Skeletal muscle tissue (tissue), 3 donors: ENCODE measurements at regions not wholly inside any gene's neighbourhood (a gene's known extent, or its start where the extent isn't known, plus 50 kb on each side); places are given as distances from the start of the nearest gene placed in this dataset.

Experiments
- H3K27ac ChIP-seq: one replicate; pipeline ENCODE4 v1.7.0; 2013; ENCODE audit warnings: mild to moderate bottlenecking, low read depth, low read length, inconsistent platforms
- H3K27me3 ChIP-seq, 3 donors: one replicate each; pipeline ENCODE4 v1.7.0; 2013; ENCODE audit warnings: low read length in 3 of 3; ENCODE audit not compliant: control insufficient read depth in 3 of 3, insufficient read depth in 3 of 3
- H3K36me3 ChIP-seq, 3 donors: one replicate each; pipeline ENCODE4 v1.7.0; 2013; ENCODE audit warnings: low read length in 3 of 3; ENCODE audit not compliant: control insufficient read depth in 3 of 3, insufficient read depth in 3 of 3
- H3K4me1 ChIP-seq, 3 donors: one replicate each; pipeline ENCODE4 v1.7.0; 2013; ENCODE audit warnings: low read length in 3 of 3, mild to moderate bottlenecking in 3 of 3; ENCODE audit not compliant: control insufficient read depth in 3 of 3, insufficient read depth in 3 of 3
- H3K4me3 ChIP-seq, 3 donors: one replicate each; pipeline ENCODE4 v1.7.0; 2013; ENCODE audit warnings: low read length in 3 of 3
- H3K9ac ChIP-seq, 3 donors: one replicate each; pipeline ENCODE4 v1.7.0; 2013; ENCODE audit warnings: low read length in 3 of 3, mild to moderate bottlenecking in 3 of 3, moderate library complexity in 2 of 3, low read depth in 1 of 3
- H3K9me3 ChIP-seq, 3 donors: one replicate each; pipeline ENCODE4 v1.7.0; 2013; ENCODE audit warnings: low read length in 3 of 3; ENCODE audit not compliant: control insufficient read depth in 3 of 3
- donor health status: Osteomylitis.

- no peaks in the 10 kb centered on the region for H3K9me3 ChIP-seq
- no peaks in the 10 kb centered on the region for H3K4me1 ChIP-seq
- no peak overlapping the region for H3K4me3 ChIP-seq
- no peak overlapping the region for H3K27ac ChIP-seq
- no peaks in the 10 kb centered on the region for H3K36me3 ChIP-seq
- H3K27me3 ChIP-seq: no peaks in the 10 kb centered on the region
- H3K9ac ChIP-seq: no peak overlapping the region
Measured at GRCh38 chr1:98073106-98073505, 152.3 kb upstream of the DPYD start.

- peaks cover 0 to 2% (median 0%) of the 10 kb centered on the region in 3 donors for H3K27me3 ChIP-seq
- H3K9ac ChIP-seq: no peak overlapping the region
- H3K9me3 ChIP-seq: no peaks in the 10 kb centered on the region
- no peak overlapping the region for H3K4me3 ChIP-seq
- no peak overlapping the region for H3K27ac ChIP-seq
- H3K4me1 ChIP-seq: no peaks in the 10 kb centered on the region
- H3K36me3 ChIP-seq: no peaks in the 10 kb centered on the region
Measured at GRCh38 chr1:98072047-98072446, 151.2 kb upstream of the DPYD start.

- H3K4me3 ChIP-seq: no peak overlapping the region
- H3K36me3 ChIP-seq: no peaks in the 10 kb centered on the region
- no peaks in the 10 kb centered on the region for H3K4me1 ChIP-seq
- no peak overlapping the region for H3K27ac ChIP-seq
- peaks cover 0 to 2% (median 0%) of the 10 kb centered on the region in 3 donors for H3K27me3 ChIP-seq
- H3K9me3 ChIP-seq: no peaks in the 10 kb centered on the region
- no peak overlapping the region for H3K9ac ChIP-seq
Measured at GRCh38 chr1:98068016-98068415, 147.2 kb upstream of the DPYD start.

GRCh38 chr1:98066911-98067310, 146.1 kb upstream of the DPYD start:
- H3K36me3 ChIP-seq: no peaks in the 10 kb centered on the region

GRCh38 chr1:98059620-98060019, 138.8 kb upstream of the DPYD start:
- H3K27me3 ChIP-seq: peaks cover 0 to 16% (median 2%) of the 10 kb centered on the region in 3 donors
- no peak overlapping the region for H3K9ac ChIP-seq
- H3K4me3 ChIP-seq: no peak overlapping the region

More at GRCh38 chr1:98066911-98067310, 146.1 kb upstream of the DPYD start:
- Histone ChIP-seq H3K27ac (no peak overlapping the region), H3K27me3 (peaks cover 0 to 2% (median 0%) of the 10 kb centered on the region in 3 donors), H3K9ac (no peak overlapping the region), H3K9me3 (no peaks in the 10 kb centered on the region), H3K4me1 (no peaks in the 10 kb centered on the region), H3K4me3 (no peak overlapping the region)

GRCh38 chr1:98058676-98059075, 137.8 kb upstream of the DPYD start:
- Histone ChIP-seq H3K4me3 (no peak overlapping the region), H3K9ac (no peak overlapping the region), H3K36me3 (no peaks in the 10 kb centered on the region), H3K27ac (no peak overlapping the region), H3K9me3 (no peaks in the 10 kb centered on the region), H3K4me1 (peaks cover 0 to 5% (median 4%) of the 10 kb centered on the region in 3 donors), H3K27me3 (peaks cover 6 to 21% (median 7%) of the 10 kb centered on the region in 3 donors)

More at GRCh38 chr1:98059620-98060019, 138.8 kb upstream of the DPYD start:
- Histone ChIP-seq H3K9me3 (no peaks in the 10 kb centered on the region), H3K27ac (no peak overlapping the region), H3K4me1 (no peaks in the 10 kb centered on the region), H3K36me3 (no peaks in the 10 kb centered on the region)

GRCh38 chr1:98057236-98057910, 136.5 kb upstream of the DPYD start:
- H3K27me3 ChIP-seq: peaks cover 16 to 32% (median 16%) of the 10 kb centered on the region in 3 donors
- H3K9me3 ChIP-seq: no peaks in the 10 kb centered on the region
- no peak overlapping the region for H3K27ac ChIP-seq
- H3K4me3 ChIP-seq: no peak overlapping the region
- no peak overlapping the region for H3K9ac ChIP-seq
- H3K36me3 ChIP-seq: no peaks in the 10 kb centered on the region
- H3K4me1 ChIP-seq: peaks cover 2 to 13% (median 4%) of the 10 kb centered on the region in 3 donors

- H3K9me3 ChIP-seq: no peaks in the 10 kb centered on the region
- H3K4me3 ChIP-seq: no peak overlapping the region
- H3K4me1 ChIP-seq: peaks cover 2 to 13% (median 4%) of the 10 kb centered on the region in 3 donors
- peaks cover 16 to 34% (median 19%) of the 10 kb centered on the region in 3 donors for H3K27me3 ChIP-seq
- H3K9ac ChIP-seq: no peak overlapping the region
- H3K27ac ChIP-seq: no peak overlapping the region
- H3K36me3 ChIP-seq: no peaks in the 10 kb centered on the region
Measured at GRCh38 chr1:98056781-98057180, 135.9 kb upstream of the DPYD start.

GRCh38 chr1:98055457-98055856, 134.6 kb upstream of the DPYD start:
- Histone ChIP-seq H3K36me3 (no peaks in the 10 kb centered on the region), H3K27ac (no peak overlapping the region), H3K4me3 (no peak overlapping the region), H3K9ac (no peak overlapping the region), H3K4me1 (peaks cover 2 to 13% (median 4%) of the 10 kb centered on the region in 3 donors), H3K27me3 (peaks cover 17 to 35% (median 21%) of the 10 kb centered on the region in 3 donors), H3K9me3 (no peaks in the 10 kb centered on the region)

- Histone ChIP-seq H3K4me3 (no peak overlapping the region), H3K4me1 (peaks cover 2 to 13% (median 4%) of the 10 kb centered on the region in 3 donors), H3K27ac (no peak overlapping the region), H3K9me3 (no peaks in the 10 kb centered on the region), H3K9ac (no peak overlapping the region), H3K27me3 (peaks cover 23 to 41% (median 27%) of the 10 kb centered on the region in 3 donors), H3K36me3 (no peaks in the 10 kb centered on the region)
Measured at GRCh38 chr1:98054786-98055185, 134.0 kb upstream of the DPYD start.
